Testis (tissue), 2 donors: ENCODE measurements at regions not wholly inside any gene's neighbourhood (a gene's known extent, or its start where the extent isn't known, plus 50 kb on each side); places are given as distances from the start of the nearest gene placed in this dataset.

Experiments
- small RNA-seq, 2 donors: library from RNA; depleted of rRNA; stranded (forward); fragments of <200 nt; gene quantifications; one replicate each; pipeline ENCODE3, GENCODE V24; 2016

Small RNA genes in the stretch of these regions (small RNA-seq; reads per million reads assigned to genes)
- 0 reads per million in 2 donors for gene RF00322
- 0 reads per million in 2 donors for gene RNU6-1075P
